ENCODE measurements at regions not wholly inside any gene's neighbourhood (a gene's known extent, or its start where the extent isn't known, plus 50 kb on each side); places are given as distances from the start of the nearest gene placed in this dataset.

- no peak for TF ChIP-seq ZFX (IDR thresholded peaks at IDR 0.05; ENCODE audit: borderline replicate concordance)
- TF ChIP-seq, protein P1, sequence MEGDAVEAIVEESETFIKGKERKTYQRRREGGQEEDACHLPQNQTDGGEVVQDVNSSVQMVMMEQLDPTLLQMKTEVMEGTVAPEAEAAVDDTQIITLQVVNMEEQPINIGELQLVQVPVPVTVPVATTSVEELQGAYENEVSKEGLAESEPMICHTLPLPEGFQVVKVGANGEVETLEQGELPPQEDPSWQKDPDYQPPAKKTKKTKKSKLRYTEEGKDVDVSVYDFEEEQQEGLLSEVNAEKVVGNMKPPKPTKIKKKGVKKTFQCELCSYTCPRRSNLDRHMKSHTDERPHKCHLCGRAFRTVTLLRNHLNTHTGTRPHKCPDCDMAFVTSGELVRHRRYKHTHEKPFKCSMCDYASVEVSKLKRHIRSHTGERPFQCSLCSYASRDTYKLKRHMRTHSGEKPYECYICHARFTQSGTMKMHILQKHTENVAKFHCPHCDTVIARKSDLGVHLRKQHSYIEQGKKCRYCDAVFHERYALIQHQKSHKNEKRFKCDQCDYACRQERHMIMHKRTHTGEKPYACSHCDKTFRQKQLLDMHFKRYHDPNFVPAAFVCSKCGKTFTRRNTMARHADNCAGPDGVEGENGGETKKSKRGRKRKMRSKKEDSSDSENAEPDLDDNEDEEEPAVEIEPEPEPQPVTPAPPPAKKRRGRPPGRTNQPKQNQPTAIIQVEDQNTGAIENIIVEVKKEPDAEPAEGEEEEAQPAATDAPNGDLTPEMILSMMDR (IDR thresholded peaks at IDR 0.05): no peak
These were observed 130.2 kb upstream of the ELL2 start for GRCh38 chr5:96091874-96092273.

DNA sequence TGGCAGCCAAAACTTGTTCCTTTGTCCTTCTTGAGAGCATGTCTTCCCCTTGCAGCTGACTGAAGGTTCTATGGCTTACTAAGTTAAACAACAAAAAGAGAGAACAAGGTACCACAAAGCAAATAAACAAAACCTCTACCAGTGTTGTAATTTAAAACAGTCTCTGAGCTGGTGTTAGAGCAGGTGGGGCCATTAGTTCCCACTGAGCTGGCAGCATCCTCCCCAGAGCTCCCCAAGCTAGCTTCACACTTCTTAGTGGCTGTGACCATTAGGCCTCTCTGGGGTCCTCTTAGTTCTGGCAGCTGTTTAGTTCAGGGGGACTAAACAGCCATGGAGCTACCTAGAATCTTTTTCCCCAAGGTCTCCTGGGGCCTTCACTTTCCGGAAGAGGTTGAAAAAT lies 128.6 kb upstream of the ELL2 start:
- TF ChIP-seq, protein P1 (IDR thresholded peaks at IDR 0.05): no peak
- TF ChIP-seq ZFX (IDR thresholded peaks at IDR 0.05; ENCODE audit: borderline replicate concordance): no peak
- no peak overlapping the region for H3K27ac ChIP-seq

More at GRCh38 chr5:96091874-96092273, 130.2 kb upstream of the ELL2 start:
- no peak overlapping the region for H3K27ac ChIP-seq

GRCh38 chr5:96088706-96089498 lies 127.3 kb upstream of the ELL2 start:
- TF ChIP-seq, protein P1 (IDR thresholded peaks at IDR 0.05): no peak

DNA sequence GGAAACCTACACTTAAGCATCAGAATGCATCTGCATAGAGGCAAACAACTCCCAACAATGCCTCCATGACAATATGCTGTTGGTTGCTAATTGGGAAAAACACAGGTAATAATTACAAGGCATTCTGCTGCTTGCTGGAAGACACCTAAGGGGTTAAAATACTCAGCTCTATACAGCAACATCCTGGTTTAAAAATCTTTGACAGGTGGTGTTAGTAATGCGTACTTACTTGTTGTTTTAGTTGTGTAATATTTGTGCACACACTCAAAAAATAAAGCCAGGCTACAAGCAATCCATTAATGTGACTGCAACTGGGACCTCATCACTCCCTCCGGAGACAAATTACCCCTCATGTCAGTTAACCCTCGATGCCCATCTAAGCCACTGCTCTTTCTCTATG lies 126.3 kb upstream of the ELL2 start:
- no peak overlapping the region for H3K27ac ChIP-seq
- TF ChIP-seq ZFX (IDR thresholded peaks at IDR 0.05; ENCODE audit: borderline replicate concordance): no peak
- TF ChIP-seq, protein P1 (IDR thresholded peaks at IDR 0.05): no peak

More at GRCh38 chr5:96088706-96089498, 127.3 kb upstream of the ELL2 start:
- no peak overlapping the region for H3K27ac ChIP-seq

- TF ChIP-seq ZFX (IDR thresholded peaks at IDR 0.05; ENCODE audit: borderline replicate concordance): no peak
- TF ChIP-seq, protein P1 (IDR thresholded peaks at IDR 0.05): no peak
- H3K27ac ChIP-seq: no peak overlapping the region
These were observed 123.3 kb upstream of the ELL2 start for GRCh38 chr5:96084874-96085506.

GRCh38 chr5:96083361-96083881 lies 121.8 kb upstream of the ELL2 start:
- TF ChIP-seq, protein P1 (IDR thresholded peaks at IDR 0.05): no peak
- no peak for TF ChIP-seq ZFX (IDR thresholded peaks at IDR 0.05; ENCODE audit: borderline replicate concordance)
- no peak overlapping the region for H3K27ac ChIP-seq
